SU-DHL-6 (cell line): ENCODE measurements at regions not wholly inside any gene's neighbourhood (a gene's known extent, or its start where the extent isn't known, plus 50 kb on each side); places are given as distances from the start of the nearest gene placed in this dataset.

Experiments
- EZH2phosphoT487 ChIP-seq: fragments of 200-600 bp; sonication (generic), shearing (Covaris generic); conservative IDR thresholded peaks from 2 replicates; pipeline ENCODE4 v1.6.1; 2018; ENCODE audit warnings: mild to moderate bottlenecking, antibody characterized with exemption, low read length, moderate library complexity, mixed read lengths
- TF ChIP-seq, protein P1 (sequence below): fragments of 200-600 bp; sonication (generic); IDR thresholded peaks from one replicate; pipeline ENCODE4 v1.5.1; 2017; ENCODE audit warnings: antibody characterized with exemption, mild to moderate bottlenecking, low read length, moderate library complexity; ENCODE audit not compliant: insufficient read depth, poor library complexity, severe bottlenecking

DNA sequence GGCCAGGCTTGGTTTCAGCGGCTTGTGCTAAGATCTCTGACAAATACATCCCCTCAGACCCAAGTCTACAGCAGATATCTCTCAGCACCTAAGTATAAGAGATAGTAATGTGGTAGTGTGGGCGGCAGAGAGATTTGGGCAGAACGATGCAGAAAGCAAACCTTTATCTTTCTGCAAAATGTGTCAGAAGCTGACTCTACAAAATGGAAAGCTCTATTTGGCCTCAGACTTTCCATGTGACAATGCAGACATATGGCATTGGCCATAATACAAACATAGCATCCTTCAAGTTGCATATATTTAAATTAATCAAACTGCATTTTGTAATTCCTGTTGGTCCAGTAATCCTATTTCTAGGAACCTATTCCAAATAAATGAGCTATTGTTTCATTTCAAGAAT is 102.5 kb upstream of the RAI14 start:
- TF ChIP-seq, protein P1, sequence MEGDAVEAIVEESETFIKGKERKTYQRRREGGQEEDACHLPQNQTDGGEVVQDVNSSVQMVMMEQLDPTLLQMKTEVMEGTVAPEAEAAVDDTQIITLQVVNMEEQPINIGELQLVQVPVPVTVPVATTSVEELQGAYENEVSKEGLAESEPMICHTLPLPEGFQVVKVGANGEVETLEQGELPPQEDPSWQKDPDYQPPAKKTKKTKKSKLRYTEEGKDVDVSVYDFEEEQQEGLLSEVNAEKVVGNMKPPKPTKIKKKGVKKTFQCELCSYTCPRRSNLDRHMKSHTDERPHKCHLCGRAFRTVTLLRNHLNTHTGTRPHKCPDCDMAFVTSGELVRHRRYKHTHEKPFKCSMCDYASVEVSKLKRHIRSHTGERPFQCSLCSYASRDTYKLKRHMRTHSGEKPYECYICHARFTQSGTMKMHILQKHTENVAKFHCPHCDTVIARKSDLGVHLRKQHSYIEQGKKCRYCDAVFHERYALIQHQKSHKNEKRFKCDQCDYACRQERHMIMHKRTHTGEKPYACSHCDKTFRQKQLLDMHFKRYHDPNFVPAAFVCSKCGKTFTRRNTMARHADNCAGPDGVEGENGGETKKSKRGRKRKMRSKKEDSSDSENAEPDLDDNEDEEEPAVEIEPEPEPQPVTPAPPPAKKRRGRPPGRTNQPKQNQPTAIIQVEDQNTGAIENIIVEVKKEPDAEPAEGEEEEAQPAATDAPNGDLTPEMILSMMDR: no peak
- no peak for TF ChIP-seq EZH2phosphoT487
